ENCODE measurements at regions not wholly inside any gene's neighbourhood (a gene's known extent, or its start where the extent isn't known, plus 50 kb on each side); places are given as distances from the start of the nearest gene placed in this dataset.

GRCh38 chr7:25544254-25544653, 316.0 kb upstream of the NPVF start:
- no peak overlapping the region for H3K4me3 ChIP-seq
- H3K27ac ChIP-seq: no peak overlapping the region
- no peak for TF ChIP-seq POLR2A (IDR thresholded peaks at IDR 0.05)
- TF ChIP-seq CTCF (IDR thresholded peaks at IDR 0.05): no peak
- H3K27me3 ChIP-seq: no peaks in the 10 kb centered on the region
- H3K4me1 ChIP-seq (replicated peaks in 1 of 2): peaks cover 0 to 16% of the 10 kb centered on the region in 2 donors
- no peak for DNase-seq
- H3K9me3 ChIP-seq (replicated peaks in 1 of 3): no peaks in the 10 kb centered on the region
- intact Hi-C loops (cut with DNase I): no loop called here
- WGBS, 4 donors: 81 to 93% (median 83%) methylated on average over 5 of the region's 5 CpGs
- H3K36me3 ChIP-seq (replicated peaks in 1 of 2): no peaks in the 10 kb centered on the region

GRCh38 chr7:25545124-25546008, 317.1 kb upstream of the NPVF start:
- Histone ChIP-seq H3K4me3 (no peak overlapping the region), H3K36me3 (replicated peaks in 1 of 2) (no peaks in the 10 kb centered on the region), H3K4me1 (replicated peaks in 1 of 2) (peaks cover 0 to 19% of the 10 kb centered on the region in 2 donors), H3K9me3 (replicated peaks in 1 of 3) (no peaks in the 10 kb centered on the region), H3K27me3 (no peaks in the 10 kb centered on the region), H3K27ac (no peak overlapping the region)
- TF ChIP-seq CTCF (IDR thresholded peaks at IDR 0.05): no peak
- no peak for TF ChIP-seq POLR2A (IDR thresholded peaks at IDR 0.05)
- 64 to 70% (median 68%) methylated on average over 5 to 7 of the region's 7 CpGs for WGBS, 4 donors
- intact Hi-C loops (cut with DNase I): no loop called here
- DNase-seq: peak in 4 of 7 donors; percentile 22 to 32 (median 28)

- H3K36me3 ChIP-seq (replicated peaks in 1 of 2): no peaks in the 10 kb centered on the region
- intact Hi-C loops (cut with DNase I): no loop called here
- no peak for TF ChIP-seq POLR2A (IDR thresholded peaks at IDR 0.05)
- no peak for TF ChIP-seq CTCF (IDR thresholded peaks at IDR 0.05)
- peaks cover 0 to 19% of the 10 kb centered on the region in 2 donors for H3K4me1 ChIP-seq (replicated peaks in 1 of 2)
- no peaks in the 10 kb centered on the region for H3K9me3 ChIP-seq (replicated peaks in 1 of 3)
- H3K27ac ChIP-seq: no peak overlapping the region
- DNase-seq: no peak
- 93 to 96% (median 94%) methylated on average over 6 of the region's 6 CpGs for WGBS, 4 donors
- H3K4me3 ChIP-seq: no peak overlapping the region
- H3K27me3 ChIP-seq: no peaks in the 10 kb centered on the region
Observed at GRCh38 chr7:25546306-25546705, 318.0 kb upstream of the NPVF start.

GRCh38 chr7:25549271-25549921, 321.1 kb upstream of the NPVF start:
- 49 to 55% (median 49%) methylated on average over 6 of the region's 6 CpGs for WGBS, 4 donors
- peak in 1 of 7 donors; percentile 17 for DNase-seq
- no peak overlapping the region for H3K4me3 ChIP-seq
- no peaks in the 10 kb centered on the region for H3K36me3 ChIP-seq (replicated peaks in 1 of 2)
- H3K9me3 ChIP-seq (replicated peaks in 1 of 3): no peaks in the 10 kb centered on the region
- no peaks in the 10 kb centered on the region for H3K27me3 ChIP-seq
- intact Hi-C loops (cut with DNase I): no loop called here
- TF ChIP-seq POLR2A (IDR thresholded peaks at IDR 0.05) (no peak), CTCF (IDR thresholded peaks at IDR 0.05) (no peak)
- peaks cover 0 to 19% of the 10 kb centered on the region in 2 donors for H3K4me1 ChIP-seq (replicated peaks in 1 of 2)
- no peak overlapping the region for H3K27ac ChIP-seq

Data from adrenal gland (tissue), 9 donors.